ENCODE measurements at regions not wholly inside any gene's neighbourhood (a gene's known extent, or its start where the extent isn't known, plus 50 kb on each side); places are given as distances from the start of the nearest gene placed in this dataset.

DNA sequence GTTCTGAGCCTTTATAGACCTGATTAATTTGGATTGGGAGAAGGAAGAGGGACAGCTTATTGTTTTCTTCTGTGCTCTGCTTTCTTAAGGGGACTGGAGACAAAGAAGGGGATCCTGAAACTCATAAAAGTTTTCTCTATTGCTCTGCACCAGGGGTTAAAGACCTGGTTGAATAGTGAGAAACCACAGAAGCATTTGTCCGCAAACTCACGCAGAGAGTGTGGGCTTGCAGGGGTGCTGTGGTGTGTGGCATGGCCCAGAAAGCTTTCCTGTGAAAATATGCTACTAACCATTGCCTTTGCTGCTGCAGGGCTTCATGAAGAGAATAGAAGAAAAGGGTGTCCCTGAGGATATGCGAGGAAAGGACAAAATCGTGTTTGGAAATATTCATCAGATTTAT is 73.1 kb upstream of the UMPS start:
- TF ChIP-seq EZH2 (IDR thresholded peaks at IDR 0.05; ENCODE audit: low read depth), result no peak
- TF ChIP-seq, protein P1, sequence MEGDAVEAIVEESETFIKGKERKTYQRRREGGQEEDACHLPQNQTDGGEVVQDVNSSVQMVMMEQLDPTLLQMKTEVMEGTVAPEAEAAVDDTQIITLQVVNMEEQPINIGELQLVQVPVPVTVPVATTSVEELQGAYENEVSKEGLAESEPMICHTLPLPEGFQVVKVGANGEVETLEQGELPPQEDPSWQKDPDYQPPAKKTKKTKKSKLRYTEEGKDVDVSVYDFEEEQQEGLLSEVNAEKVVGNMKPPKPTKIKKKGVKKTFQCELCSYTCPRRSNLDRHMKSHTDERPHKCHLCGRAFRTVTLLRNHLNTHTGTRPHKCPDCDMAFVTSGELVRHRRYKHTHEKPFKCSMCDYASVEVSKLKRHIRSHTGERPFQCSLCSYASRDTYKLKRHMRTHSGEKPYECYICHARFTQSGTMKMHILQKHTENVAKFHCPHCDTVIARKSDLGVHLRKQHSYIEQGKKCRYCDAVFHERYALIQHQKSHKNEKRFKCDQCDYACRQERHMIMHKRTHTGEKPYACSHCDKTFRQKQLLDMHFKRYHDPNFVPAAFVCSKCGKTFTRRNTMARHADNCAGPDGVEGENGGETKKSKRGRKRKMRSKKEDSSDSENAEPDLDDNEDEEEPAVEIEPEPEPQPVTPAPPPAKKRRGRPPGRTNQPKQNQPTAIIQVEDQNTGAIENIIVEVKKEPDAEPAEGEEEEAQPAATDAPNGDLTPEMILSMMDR (conservative IDR thresholded peaks at IDR 0.05), result no peak
- intact Hi-C loops (cut with micrococcal nuclease; ENCODE audit: unreplicated experiment), result no loop called here
- POLR2A ChIA-PET (ENCODE audit: unreplicated experiment), result no interaction called here
- Histone ChIP-seq H3K36me3 (ENCODE audit: low read depth) (no peaks in the 10 kb centered on the region), H3K4me3 (no peak overlapping the region), H4K20me1 (ENCODE audit: insufficient read depth) (no peaks in the 10 kb centered on the region), H2AFZ (no peak overlapping the region), H3K4me1 (replicated peaks; ENCODE audit: insufficient read depth) (no peaks in the 10 kb centered on the region), H3K9me2 (ENCODE audit: insufficient read depth) (no peaks in the 10 kb centered on the region), H3K27ac (no peak overlapping the region), H3K4me2 (no peak overlapping the region), H3F3A (ENCODE audit: insufficient read depth, low read depth) (no peaks in the 10 kb centered on the region), H3K9me3 (ENCODE audit: insufficient read depth, low read depth) (no peaks in the 10 kb centered on the region), H3K27me3 (ENCODE audit: insufficient read depth, low read depth) (no peaks in the 10 kb centered on the region), H3K79me2 (ENCODE audit: low read depth) (no peaks in the 10 kb centered on the region)
- no TSS peak for BruUV-seq (replicated peaks)
- no peak for DNase-seq
- CTCF ChIA-PET, result no interaction called here

DNA sequence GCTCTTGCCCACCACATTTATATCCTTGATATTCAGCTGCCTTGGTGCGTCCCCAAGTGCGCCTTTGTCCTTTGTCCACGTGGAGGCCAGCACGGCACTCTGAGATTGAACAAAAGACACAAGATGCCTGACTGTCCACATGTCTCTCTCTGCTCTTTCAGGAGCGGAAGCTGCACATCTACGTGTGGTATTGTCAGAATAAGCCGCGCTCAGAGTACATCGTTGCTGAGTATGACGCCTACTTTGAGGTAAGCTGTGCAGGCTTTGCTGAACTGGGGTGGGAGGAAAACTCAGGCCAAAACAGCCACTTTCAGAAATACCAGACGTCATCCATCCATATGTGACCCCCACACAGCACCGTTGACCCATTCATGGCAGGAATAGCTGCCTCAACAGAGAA is 72.0 kb upstream of the UMPS start:
- no peaks in the 10 kb centered on the region for H4K20me1 ChIP-seq (ENCODE audit: insufficient read depth)
- CTCF ChIA-PET, result no interaction called here

DNA sequence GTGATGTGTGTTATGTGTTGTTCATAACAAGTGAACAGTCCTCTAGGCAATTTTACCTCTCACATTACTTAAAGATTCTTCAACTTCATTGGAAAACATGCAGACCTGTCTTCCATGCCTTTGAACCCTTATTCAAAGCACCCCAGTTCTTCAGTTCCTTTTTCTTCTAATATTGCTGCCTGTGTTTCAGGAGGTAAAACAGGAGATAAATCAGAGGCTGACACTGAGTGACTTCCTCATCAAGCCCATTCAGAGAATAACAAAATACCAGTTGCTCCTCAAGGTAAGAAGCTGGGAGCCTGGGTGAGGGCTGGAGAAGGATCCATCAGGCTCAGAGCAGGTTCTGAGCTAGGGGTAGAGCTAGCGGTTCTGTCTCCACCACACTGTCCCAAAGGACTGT is 71.1 kb upstream of the UMPS start:
- BruUV-seq (replicated peaks), result no TSS peak
- TF ChIP-seq, protein P1 (conservative IDR thresholded peaks at IDR 0.05), result no peak
- TF ChIP-seq EZH2 (IDR thresholded peaks at IDR 0.05; ENCODE audit: low read depth), result no peak
- Histone ChIP-seq H3K36me3 (ENCODE audit: low read depth) (no peaks in the 10 kb centered on the region), H3K79me2 (ENCODE audit: low read depth) (no peaks in the 10 kb centered on the region), H3K9me2 (ENCODE audit: insufficient read depth) (no peaks in the 10 kb centered on the region), H3F3A (ENCODE audit: insufficient read depth, low read depth) (no peaks in the 10 kb centered on the region), H2AFZ (no peak overlapping the region), H3K9me3 (ENCODE audit: insufficient read depth, low read depth) (no peaks in the 10 kb centered on the region), H3K4me2 (no peak overlapping the region), H3K27me3 (ENCODE audit: insufficient read depth, low read depth) (no peaks in the 10 kb centered on the region), H3K4me3 (no peak overlapping the region), H3K4me1 (replicated peaks; ENCODE audit: insufficient read depth) (no peaks in the 10 kb centered on the region), H3K27ac (no peak overlapping the region), H4K20me1 (ENCODE audit: insufficient read depth) (no peaks in the 10 kb centered on the region)
- ChIA-PET POLR2A (ENCODE audit: unreplicated experiment) (interaction anchor here (0.6 kb wide), 1 partner anchor 21 kb away, joined by 6 read pairs; no protein-coding TSS in a partner anchor), CTCF (no interaction called here)
- intact Hi-C loops (cut with micrococcal nuclease; ENCODE audit: unreplicated experiment), result no loop called here
- no peak for DNase-seq

More for the DNA sequence above, 72.0 kb upstream of the UMPS start:
- POLR2A ChIA-PET (ENCODE audit: unreplicated experiment), result no interaction called here
- H3K79me2 ChIP-seq (ENCODE audit: low read depth), result no peaks in the 10 kb centered on the region
- no peaks in the 10 kb centered on the region for H3K9me3 ChIP-seq (ENCODE audit: insufficient read depth, low read depth)
- H3K4me1 ChIP-seq (replicated peaks; ENCODE audit: insufficient read depth), result no peaks in the 10 kb centered on the region
- TF ChIP-seq EZH2 (IDR thresholded peaks at IDR 0.05; ENCODE audit: low read depth), result no peak
- TF ChIP-seq, protein P1 (conservative IDR thresholded peaks at IDR 0.05), result no peak
- no peaks in the 10 kb centered on the region for H3K27me3 ChIP-seq (ENCODE audit: insufficient read depth, low read depth)
- H3F3A ChIP-seq (ENCODE audit: insufficient read depth, low read depth), result no peaks in the 10 kb centered on the region
- H3K4me2 ChIP-seq, result no peak overlapping the region
- H3K4me3 ChIP-seq, result no peak overlapping the region
- no peaks in the 10 kb centered on the region for H3K36me3 ChIP-seq (ENCODE audit: low read depth)
- BruUV-seq (replicated peaks), result no TSS peak
- intact Hi-C loops (cut with micrococcal nuclease; ENCODE audit: unreplicated experiment), result no loop called here
- no peak overlapping the region for H2AFZ ChIP-seq
- no peak overlapping the region for H3K27ac ChIP-seq
- no peaks in the 10 kb centered on the region for H3K9me2 ChIP-seq (ENCODE audit: insufficient read depth)
- no peak for DNase-seq
